Aorta (tissue), 5 donors: ENCODE measurements at regions not wholly inside any gene's neighbourhood (a gene's known extent, or its start where the extent isn't known, plus 50 kb on each side); places are given as distances from the start of the nearest gene placed in this dataset.
A peak's percentile ranks its signal among the peaks of the same experiment; 100 is the strongest.

Source experiments
- ATAC-seq: fragments of 200-7000 bp; cut with Tn5 transposase; one replicate; pipeline ENCODE4 v1.9.1; 2022; ENCODE audit warnings: moderate library complexity; ENCODE audit not compliant: low FRiP score
- DNase-seq, 2 donors: peaks; one replicate each; pipeline ENCODE4 v3.0.0-alpha.2; 2020
- H3K27ac ChIP-seq, 2 donors: one replicate each; pipeline ENCODE4 v1.5.1; 2013; ENCODE audit warnings: low read length in 2 of 2, mild to moderate bottlenecking in 2 of 2, moderate library complexity in 2 of 2, control low read depth in 1 of 2, inconsistent platforms in 1 of 2, low read depth in 1 of 2
- H3K27me3 ChIP-seq, 2 donors: one replicate each; pipeline ENCODE4 v1.6.1; 2013; ENCODE audit warnings: control low read depth in 1 of 2, low read length in 1 of 2, mild to moderate bottlenecking in 1 of 2, moderate library complexity in 1 of 2; ENCODE audit not compliant: insufficient read depth in 2 of 2, control insufficient read depth in 1 of 2
- H3K36me3 ChIP-seq, 2 donors: one replicate each; pipeline ENCODE4 v1.6.1; 2013; ENCODE audit warnings: control low read depth in 1 of 2, low read length in 1 of 2, mild to moderate bottlenecking in 1 of 2; ENCODE audit not compliant: insufficient read depth in 2 of 2, control insufficient read depth in 1 of 2
- H3K4me1 ChIP-seq, 2 donors: one replicate each; pipeline ENCODE4 v1.6.1; 2013; ENCODE audit warnings: low read length in 2 of 2, control low read depth in 1 of 2, mild to moderate bottlenecking in 1 of 2, moderate library complexity in 1 of 2; ENCODE audit not compliant: insufficient read depth in 2 of 2, control insufficient read depth in 1 of 2
- H3K4me3 ChIP-seq, 2 donors: one replicate each; pipeline ENCODE4 v1.5.1; 2013; ENCODE audit warnings: low read length in 2 of 2, control low read depth in 1 of 2, mild to moderate bottlenecking in 1 of 2
- H3K9me3 ChIP-seq: one replicate; pipeline ENCODE4 v1.6.1; 2013; ENCODE audit warnings: mild to moderate bottlenecking, low read length; ENCODE audit not compliant: control insufficient read depth
- WGBS, 2 donors: extraction: QIAGEN DNeasy Blood & Tissue Kit; methylation state at CpG; one replicate each; pipeline ENCODE4 v1.1.7; 2013; 5-methylcytosine and 5-hydroxymethylcytosine counted together
- intact Hi-C, 2 donors: fragments of 100-400 bp; cut with DNase I; formaldehyde crosslinking; loops; one replicate each; pipeline versions ENCODE4 v1.14.2 to v1.15.0; 2022
- donor health status: healthy with polysubstance abuse.
- donor health status: Bipolar disorder and iron deficiency.
- donor health status: DM: no; HTN: no; CAD: no.
- donor health status: DM: no; HTN: no; CAD: no.
- donor health status: DM: yes; HTN: yes; CAD: no.

DNA sequence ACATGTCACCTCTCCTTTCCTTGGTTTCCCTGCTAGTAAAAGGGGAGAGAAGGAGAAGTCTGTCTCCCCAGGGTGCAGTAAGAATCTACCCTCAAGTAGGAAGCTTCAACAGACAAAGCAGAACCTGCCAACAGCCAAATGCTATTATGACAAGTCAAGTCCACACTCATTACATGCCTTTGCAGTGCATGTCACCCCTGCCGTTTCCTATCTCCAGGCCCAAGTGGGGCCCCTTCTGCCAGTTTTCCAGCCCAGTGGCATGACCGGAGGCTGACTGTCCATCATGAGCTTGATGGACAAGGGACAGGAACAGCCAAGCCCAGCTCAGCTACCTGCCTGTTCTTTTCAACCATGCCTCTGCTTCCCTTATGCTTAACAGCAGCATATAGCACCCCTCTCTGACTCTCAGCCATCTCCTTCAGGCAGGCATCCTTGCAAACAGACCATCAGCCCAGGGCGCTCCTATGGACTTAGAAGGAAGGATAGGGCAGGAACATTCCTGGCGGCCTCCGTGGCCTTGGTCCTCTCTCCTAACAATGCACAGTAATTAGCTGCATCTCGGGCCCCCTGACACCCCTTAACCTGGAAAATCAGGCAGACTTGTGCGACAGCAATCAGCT is 107.2 kb upstream of the RAD23B start:
- DNase-seq (no peak), ATAC-seq (no peak)
- 84 to 92% methylated on average over 7 of the region's 7 CpGs for WGBS, 2 donors
- intact Hi-C loops, result no loop called here
- Histone ChIP-seq H3K36me3 (no peaks in the 10 kb centered on the region), H3K9me3 (peaks cover 1% of the 10 kb centered on the region), H3K27me3 (peaks cover 0 to 2% of the 10 kb centered on the region in 2 donors), H3K27ac (no peak overlapping the region), H3K4me3 (no peak overlapping the region), H3K4me1 (no peaks in the 10 kb centered on the region)

DNA sequence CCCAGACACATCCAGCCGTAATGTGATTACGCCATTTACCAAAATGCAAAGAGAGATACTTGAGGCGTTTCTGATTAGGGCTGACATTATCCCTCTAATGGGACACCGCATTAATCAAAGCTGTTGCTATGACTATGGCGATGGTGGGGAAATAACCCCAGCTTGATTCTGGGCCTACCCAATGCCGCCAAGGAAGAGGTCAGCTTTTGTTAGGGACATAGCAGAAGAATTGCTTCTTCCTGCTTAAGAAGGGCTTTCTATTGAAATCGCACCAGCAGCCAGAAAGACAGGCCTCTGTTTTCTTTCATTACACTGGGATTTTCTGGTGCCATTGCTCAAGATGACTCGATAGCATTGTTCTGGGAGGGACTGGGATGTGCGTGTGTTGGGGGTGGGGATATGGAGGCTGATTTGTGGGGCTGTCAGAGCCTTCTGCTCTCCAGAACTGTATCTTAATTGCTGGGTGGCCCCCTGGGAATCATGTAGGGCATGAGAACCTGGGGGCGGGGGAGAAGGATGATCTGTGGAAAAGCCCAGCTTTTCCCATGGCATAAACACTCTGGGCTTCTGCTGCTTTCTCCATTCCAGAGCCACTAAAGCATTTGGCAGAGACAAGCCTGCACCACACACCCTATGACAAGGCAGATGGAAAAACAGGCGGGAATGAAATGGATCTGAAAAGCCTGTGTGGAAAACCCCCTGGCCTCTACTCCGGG is 106.5 kb upstream of the RAD23B start:
- peaks cover 0 to 4% of the 10 kb centered on the region in 2 donors for H3K27me3 ChIP-seq
- H3K36me3 ChIP-seq, result no peaks in the 10 kb centered on the region
- H3K4me3 ChIP-seq, result no peak overlapping the region
- H3K27ac ChIP-seq, result no peak overlapping the region
- peak; percentile 49 for ATAC-seq
- H3K4me1 ChIP-seq, result no peaks in the 10 kb centered on the region
- WGBS, 2 donors, result 58 to 66% methylated on average over 12 of the region's 12 CpGs
- H3K9me3 ChIP-seq, result peaks cover 1% of the 10 kb centered on the region
- no peak for DNase-seq
- intact Hi-C loops, result no loop called here

DNA sequence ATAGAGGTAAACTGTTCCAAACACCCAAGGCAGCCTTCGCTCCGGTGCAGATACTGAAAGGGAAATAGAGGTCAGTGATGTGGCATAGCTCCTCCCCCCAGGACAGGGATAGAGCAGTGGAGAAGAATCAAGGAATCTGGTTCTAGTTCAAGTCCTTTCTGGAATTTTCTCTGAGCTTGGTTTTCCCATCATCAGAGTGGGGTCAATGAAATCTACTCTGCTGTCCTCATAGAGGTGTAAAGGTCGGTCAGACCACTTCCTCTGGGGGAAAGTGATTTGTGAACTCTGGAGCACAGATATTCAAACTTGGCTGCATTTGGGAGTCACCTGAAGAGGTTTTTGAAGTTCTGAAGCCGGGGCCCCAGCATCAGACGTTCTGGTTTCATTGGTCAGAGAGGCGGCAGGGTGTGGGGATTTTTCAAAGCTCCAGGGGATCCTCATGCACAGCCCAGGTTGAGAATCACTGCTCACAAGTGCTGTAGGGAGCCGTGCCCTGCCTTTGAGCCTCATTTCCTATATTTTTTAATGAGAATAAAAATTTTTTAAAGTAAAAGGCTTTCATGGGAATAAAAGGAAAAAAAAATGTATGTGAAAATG is 105.7 kb upstream of the RAD23B start:
- intact Hi-C loops, result no loop called here
- H3K9me3 ChIP-seq, result peaks cover 3% of the 10 kb centered on the region
- H3K4me1 ChIP-seq, result no peaks in the 10 kb centered on the region
- H3K4me3 ChIP-seq, result no peak overlapping the region
- peaks cover 0 to 4% of the 10 kb centered on the region in 2 donors for H3K27me3 ChIP-seq
- WGBS, 2 donors, result 71 to 83% methylated on average over 7 of the region's 7 CpGs
- DNase-seq (no peak), ATAC-seq (no peak)
- H3K27ac ChIP-seq, result no peak overlapping the region
- H3K36me3 ChIP-seq, result no peaks in the 10 kb centered on the region

DNA sequence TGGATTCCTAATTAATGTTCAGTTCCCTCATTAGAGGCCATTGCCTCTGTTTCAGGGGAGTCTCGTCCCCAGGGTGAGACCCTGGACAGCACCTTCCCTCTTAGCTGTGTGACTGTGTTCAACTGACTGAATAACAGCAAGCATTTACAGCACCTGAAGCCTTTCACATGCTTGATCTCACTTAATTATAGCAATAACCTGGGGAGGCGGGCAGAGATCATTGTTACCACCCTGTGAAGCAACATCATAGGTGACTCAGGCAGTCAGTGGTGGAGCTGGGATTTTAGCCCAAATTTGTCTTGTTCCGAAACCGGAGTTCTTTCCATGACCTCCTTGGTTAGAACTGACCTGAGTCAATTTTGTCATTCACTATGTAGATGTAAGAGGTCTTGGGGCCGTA is 105.2 kb upstream of the RAD23B start:
- no peaks in the 10 kb centered on the region for H3K36me3 ChIP-seq
- no peaks in the 10 kb centered on the region for H3K4me1 ChIP-seq
- no peak for ATAC-seq
- no peak overlapping the region for H3K4me3 ChIP-seq
- no peak overlapping the region for H3K27ac ChIP-seq
- 94 to 96% methylated on average over 5 of the region's 5 CpGs for WGBS, 2 donors
- H3K9me3 ChIP-seq, result peaks cover 3% of the 10 kb centered on the region
- intact Hi-C loops, result no loop called here
- H3K27me3 ChIP-seq, result peaks cover 0 to 4% of the 10 kb centered on the region in 2 donors
- no peak for DNase-seq

DNA sequence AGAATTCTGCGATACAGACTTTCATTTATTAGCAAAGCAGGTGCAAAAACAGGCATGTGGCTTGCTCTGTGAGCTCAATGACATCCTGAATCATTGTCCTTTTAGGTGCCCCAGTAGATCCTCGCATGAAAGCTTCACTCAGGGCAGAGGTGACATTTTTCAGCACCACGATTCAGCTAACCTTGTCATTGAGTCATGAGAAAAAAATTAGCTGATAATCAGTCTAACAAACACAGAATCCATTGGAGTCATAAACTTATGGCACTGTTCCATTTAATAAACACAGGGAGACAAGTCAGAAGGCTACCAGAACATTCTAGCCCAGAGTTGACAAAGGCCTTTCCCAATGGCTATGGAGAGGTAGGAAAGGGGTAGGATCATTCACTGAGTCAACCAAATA is 104.8 kb upstream of the RAD23B start:
- ATAC-seq (no peak), DNase-seq (no peak)
- no peak overlapping the region for H3K4me3 ChIP-seq
- WGBS, 2 donors, result 86 to 91% methylated on average over 3 of the region's 3 CpGs
- peaks cover 0 to 4% of the 10 kb centered on the region in 2 donors for H3K27me3 ChIP-seq
- no peak overlapping the region for H3K27ac ChIP-seq
- intact Hi-C loops, result no loop called here
- peaks cover 3% of the 10 kb centered on the region for H3K9me3 ChIP-seq
- H3K4me1 ChIP-seq, result no peaks in the 10 kb centered on the region
- H3K36me3 ChIP-seq, result no peaks in the 10 kb centered on the region

DNA sequence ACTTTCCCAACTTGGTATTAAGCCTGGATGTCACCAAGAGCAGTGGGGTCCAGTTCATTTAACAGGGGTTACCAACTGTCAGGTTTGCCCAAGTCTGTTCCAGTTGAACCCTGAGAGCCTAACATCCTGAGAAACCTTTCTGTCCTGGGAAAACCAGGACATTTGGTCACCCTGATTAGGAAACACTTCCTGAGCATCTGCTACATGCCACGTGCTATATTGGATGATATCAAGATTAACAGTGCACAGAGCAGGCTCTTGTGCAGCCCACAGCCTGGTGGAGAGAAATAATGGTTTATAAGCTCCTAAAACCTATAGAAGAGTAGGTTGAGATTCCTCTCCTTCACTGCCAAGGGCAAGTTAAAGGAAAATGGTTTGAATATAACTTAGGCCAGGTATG is 102.9 kb upstream of the RAD23B start:
- Histone ChIP-seq H3K4me3 (no peak overlapping the region), H3K27ac (no peak overlapping the region), H3K4me1 (no peaks in the 10 kb centered on the region), H3K36me3 (no peaks in the 10 kb centered on the region), H3K27me3 (peaks cover 0 to 4% of the 10 kb centered on the region in 2 donors), H3K9me3 (peaks cover 5% of the 10 kb centered on the region)
- no peak for ATAC-seq
- no peak for DNase-seq
- 71 to 75% methylated on average over 1 of the region's 1 CpG for WGBS, 2 donors
- intact Hi-C loops, result no loop called here

DNA sequence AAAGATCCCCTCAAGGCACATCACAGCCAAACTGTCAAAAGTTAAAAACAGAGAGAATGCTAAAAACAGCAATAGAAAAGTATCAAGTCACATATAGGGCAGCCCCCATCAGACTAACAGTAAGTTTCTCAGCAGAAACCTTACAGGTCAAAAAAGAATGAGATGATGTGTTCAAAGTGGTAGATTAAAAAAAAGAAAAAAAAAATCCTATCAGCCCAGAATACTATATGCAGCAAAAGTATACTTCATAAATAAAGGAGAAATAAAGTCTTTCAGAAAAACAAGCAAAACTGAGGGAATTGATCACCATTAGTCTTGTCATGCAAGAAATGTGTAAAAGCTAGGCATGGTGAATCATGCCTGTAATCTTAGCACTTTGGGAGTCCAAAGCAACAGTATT is 99.9 kb upstream of the RAD23B start:
- Histone ChIP-seq H3K4me1 (no peaks in the 10 kb centered on the region), H3K27ac (no peak overlapping the region), H3K36me3 (no peaks in the 10 kb centered on the region), H3K4me3 (no peak overlapping the region), H3K9me3 (peaks cover 5% of the 10 kb centered on the region), H3K27me3 (peaks cover 0 to 4% of the 10 kb centered on the region in 2 donors)
- intact Hi-C loops, result no loop called here
- ATAC-seq (no peak), DNase-seq (no peak)

DNA sequence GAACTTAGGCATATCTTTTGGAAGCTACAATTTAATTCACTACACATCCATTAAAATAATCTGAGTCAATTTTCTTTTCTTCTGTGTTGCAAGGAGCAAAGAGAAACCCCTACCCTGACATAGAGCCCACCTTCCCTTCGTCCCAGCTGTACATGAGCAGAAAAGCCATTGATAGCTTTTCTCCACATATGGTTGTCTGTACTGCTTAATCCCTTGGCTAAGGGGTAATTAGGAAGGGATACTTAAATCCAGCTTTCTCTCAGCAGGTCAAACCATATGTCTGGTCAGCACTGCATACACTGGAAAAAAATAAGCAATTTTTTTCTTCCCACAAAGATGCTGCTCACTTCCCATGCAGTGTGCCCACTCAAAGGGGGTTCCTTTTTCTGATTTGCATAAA is 94.7 kb upstream of the RAD23B start:
- ATAC-seq, result no peak
- intact Hi-C loops, result no loop called here
- no peak overlapping the region for H3K27ac ChIP-seq
- H3K4me1 ChIP-seq, result no peaks in the 10 kb centered on the region
- H3K36me3 ChIP-seq, result no peaks in the 10 kb centered on the region
- no peak for DNase-seq
- H3K9me3 ChIP-seq, result peaks cover 2% of the 10 kb centered on the region
- no peaks in the 10 kb centered on the region for H3K27me3 ChIP-seq
- 95 to 96% methylated on average over 1 of the region's 1 CpG for WGBS, 2 donors
- H3K4me3 ChIP-seq, result no peak overlapping the region
